ENCODE measurements at regions not wholly inside any gene's neighbourhood (a gene's known extent, or its start where the extent isn't known, plus 50 kb on each side); places are given as distances from the start of the nearest gene placed in this dataset.

GRCh38 chr11:38594895-38595294 lies 1996.9 kb upstream of the RAG2 start:
- Histone ChIP-seq H3K4me2 (ENCODE audit: low read depth, low read length) (no peak overlapping the region), H3K9ac (ENCODE audit: insufficient read depth, low read depth, low read length) (no peak overlapping the region), H3K36me3 (replicated peaks in 1 of 2; ENCODE audit: control insufficient read depth in 1 of 2, insufficient read depth in 2 of 2, low read length in 2 of 2) (no peaks in the 10 kb centered on the region), H3K79me2 (ENCODE audit: insufficient read depth, low read length) (no peaks in the 10 kb centered on the region), H3K4me1 (ENCODE audit: insufficient read depth, low read length) (no peaks in the 10 kb centered on the region), H3K27ac (ENCODE audit: extremely low read length, insufficient read depth, low read length) (no peak overlapping the region), H3K9me3 (ENCODE audit: low read length) (peaks cover 57% of the 10 kb centered on the region), H3K4me3 (replicated peaks in 1 of 3; ENCODE audit: insufficient read depth in 1 of 3, low read depth in 2 of 3, low read length in 3 of 3) (no peak overlapping the region), H4K20me1 (ENCODE audit: insufficient read depth, low read length) (no peaks in the 10 kb centered on the region), H3K27me3 (ENCODE audit: control insufficient read depth in 1 of 2, insufficient read depth in 2 of 2, low read length in 2 of 2) (no peaks in the 10 kb centered on the region), H2AFZ (ENCODE audit: low read length) (no peak overlapping the region)
- intact Hi-C loops (cut with micrococcal nuclease; ENCODE audit: unreplicated experiment) (no loop called here), in situ Hi-C loops (cut with HindIII; ENCODE audit: extremely low pct_ligation_motif_present, low pct_unique_long_range_greater_than_20kb) (no loop called here)
- TF ChIP-seq SAFB2 (CRISPR knock-in tag; IDR thresholded peaks at IDR 0.05; ENCODE audit: borderline replicate concordance, low read depth) (no peak), LCORL (IDR thresholded peaks at IDR 0.05) (no peak), LCORL (CRISPR knock-in tag; IDR thresholded peaks at IDR 0.05) (no peak), TAF15 (IDR thresholded peaks at IDR 0.05; ENCODE audit: low read depth, low read length, poor library complexity, severe bottlenecking) (no peak), ZNF230 (CRISPR knock-in tag; IDR thresholded peaks at IDR 0.05) (no peak), GATAD2A (CRISPR knock-in tag; IDR thresholded peaks at IDR 0.05) (no peak), ELF3 (CRISPR knock-in tag; IDR thresholded peaks at IDR 0.05) (no peak), ZFP41 (CRISPR knock-in tag; IDR thresholded peaks at IDR 0.05; ENCODE audit: borderline replicate concordance) (no peak)
- CTCF ChIA-PET (ENCODE audit: low intra/inter-chr PET ratio, low total read pairs): no interaction called here
- POLR2A ChIA-PET: no interaction called here
- no peak for FAIRE-seq
- WGBS (ENCODE audit: low lambda C conversion rate): 51% methylated on average over 3 of the region's 3 CpGs
- no peak for ATAC-seq
- no peak for DNase-seq (ENCODE audit: low spot score)
- no TSS peak for BruUV-seq (replicated peaks)

GRCh38 chr11:38593649-38594048 lies 1995.6 kb upstream of the RAG2 start:
- in situ Hi-C loops (cut with HindIII; ENCODE audit: extremely low pct_ligation_motif_present, low pct_unique_long_range_greater_than_20kb): no loop called here
- 0% methylated on average over 1 of the region's 1 CpG for WGBS (ENCODE audit: low lambda C conversion rate)
- CTCF ChIA-PET (ENCODE audit: low intra/inter-chr PET ratio, low total read pairs): no interaction called here
- no peak overlapping the region for H2AFZ ChIP-seq (ENCODE audit: low read length)
- peaks cover 57% of the 10 kb centered on the region for H3K9me3 ChIP-seq (ENCODE audit: low read length)
- H3K4me2 ChIP-seq (ENCODE audit: low read depth, low read length): no peak overlapping the region
- H3K4me3 ChIP-seq (replicated peaks in 1 of 3; ENCODE audit: insufficient read depth in 1 of 3, low read depth in 2 of 3, low read length in 3 of 3): no peak overlapping the region
- FAIRE-seq (no peak), ATAC-seq (no peak), DNase-seq (ENCODE audit: low spot score) (no peak)
- H3K9ac ChIP-seq (ENCODE audit: insufficient read depth, low read depth, low read length): no peak overlapping the region
- no TSS peak for BruUV-seq (replicated peaks)
- no peaks in the 10 kb centered on the region for H3K27me3 ChIP-seq (ENCODE audit: control insufficient read depth in 1 of 2, insufficient read depth in 2 of 2, low read length in 2 of 2)
- no peak overlapping the region for H3K27ac ChIP-seq (ENCODE audit: extremely low read length, insufficient read depth, low read length)
- H3K79me2 ChIP-seq (ENCODE audit: insufficient read depth, low read length): no peaks in the 10 kb centered on the region
- H4K20me1 ChIP-seq (ENCODE audit: insufficient read depth, low read length): no peaks in the 10 kb centered on the region
- no peaks in the 10 kb centered on the region for H3K4me1 ChIP-seq (ENCODE audit: insufficient read depth, low read length)
- intact Hi-C loops (cut with micrococcal nuclease; ENCODE audit: unreplicated experiment): no loop called here
- H3K36me3 ChIP-seq (replicated peaks in 1 of 2; ENCODE audit: control insufficient read depth in 1 of 2, insufficient read depth in 2 of 2, low read length in 2 of 2): no peaks in the 10 kb centered on the region
- POLR2A ChIA-PET: no interaction called here
- no peak for TF ChIP-seq ZNF7 (CRISPR knock-in tag; IDR thresholded peaks at IDR 0.05)
- TF ChIP-seq RELA (CRISPR knock-in tag; IDR thresholded peaks at IDR 0.05): no peak
- TF ChIP-seq LRRFIP1 (CRISPR knock-in tag; conservative IDR thresholded peaks at IDR 0.05): no peak
- no peak for TF ChIP-seq DR1 (CRISPR knock-in tag; IDR thresholded peaks at IDR 0.05)
- TF ChIP-seq KMT2B (CRISPR knock-in tag; IDR thresholded peaks at IDR 0.05): no peak
- no peak for TF ChIP-seq KDM2A (CRISPR knock-in tag; IDR thresholded peaks at IDR 0.05; ENCODE audit: borderline replicate concordance, low read depth)
- no peak for TF ChIP-seq ZNF317 (CRISPR knock-in tag; IDR thresholded peaks at IDR 0.05)
- no peak for TF ChIP-seq ZNF704 (CRISPR knock-in tag; IDR thresholded peaks at IDR 0.05; ENCODE audit: borderline replicate concordance)
- TF ChIP-seq ZNF18 (CRISPR knock-in tag; IDR thresholded peaks at IDR 0.05; ENCODE audit: insufficient replicate concordance): no peak

All from HepG2 (cell line).